Neural crest cell (in vitro differentiated cells): ENCODE measurements at regions not wholly inside any gene's neighbourhood (a gene's known extent, or its start where the extent isn't known, plus 50 kb on each side); places are given as distances from the start of the nearest gene placed in this dataset.

Source experiments
- DNase-seq: peaks from one replicate; pipeline ENCODE4 v3.0.0; 2021; ENCODE audit warnings: low read depth, mixed read lengths, low spot score
- H3K27ac Mint-ChIP-seq: one replicate; pipeline ENCODE4 v1.8.0; 2021; ENCODE audit warnings: mild to moderate bottlenecking, mixed read lengths; ENCODE audit not compliant: unreplicated experiment
- H3K27me3 Mint-ChIP-seq: 2 replicates; pipeline ENCODE4 v1.8.0; 2021; ENCODE audit warnings: low read depth, mild to moderate bottlenecking, mixed read lengths
- H3K36me3 Mint-ChIP-seq: 2 replicates; pipeline ENCODE4 v1.8.0; 2021; ENCODE audit warnings: low read depth, mild to moderate bottlenecking, mixed read lengths
- H3K4me1 Mint-ChIP-seq: 2 replicates; pipeline ENCODE4 v1.8.0; 2021; ENCODE audit warnings: mixed read lengths
- H3K4me3 Mint-ChIP-seq: one replicate; pipeline ENCODE4 v1.8.0; 2021; ENCODE audit warnings: mild to moderate bottlenecking, mixed read lengths
- H3K9me3 Mint-ChIP-seq: 2 replicates; pipeline ENCODE4 v1.8.0; 2021; ENCODE audit warnings: mixed read lengths
- TF ChIP-seq, protein P1 (sequence below): fragments of 200-600 bp; sonication (generic); conservative IDR thresholded peaks from 2 replicates; pipeline ENCODE4 v1.5.0; 2021; ENCODE audit warnings: antibody characterized with exemption, mild to moderate bottlenecking

DNA sequence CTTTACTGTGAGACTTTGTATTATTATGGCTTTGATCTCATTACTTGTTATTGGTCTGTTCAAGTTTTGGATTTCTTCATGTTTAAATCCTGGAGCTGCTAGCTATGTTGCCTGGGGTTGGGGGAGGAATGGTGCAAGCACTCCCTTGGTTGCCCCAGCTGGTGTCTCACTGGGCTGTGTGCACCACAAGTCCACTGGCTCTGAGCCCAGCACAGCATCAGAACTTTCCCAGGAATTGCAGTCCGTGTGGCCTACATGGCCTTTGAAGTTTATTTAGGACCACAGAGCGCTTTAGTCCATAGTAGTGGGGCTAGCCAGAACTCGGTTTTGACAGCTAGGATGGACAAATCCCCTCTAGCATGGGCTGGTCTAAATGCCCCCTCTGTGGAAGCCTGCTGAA is 278.8 kb upstream of the RPS6KA3 start:
- Mint-ChIP-seq H3K36me3 (peaks cover 4% of the 10 kb centered on the region), H3K4me1 (no peaks in the 10 kb centered on the region), H3K4me3 (no peak overlapping the region), H3K27me3 (no peaks in the 10 kb centered on the region), H3K27ac (no peak overlapping the region), H3K9me3 (peaks cover 18% of the 10 kb centered on the region)
- no peak for DNase-seq
- TF ChIP-seq, protein P1, sequence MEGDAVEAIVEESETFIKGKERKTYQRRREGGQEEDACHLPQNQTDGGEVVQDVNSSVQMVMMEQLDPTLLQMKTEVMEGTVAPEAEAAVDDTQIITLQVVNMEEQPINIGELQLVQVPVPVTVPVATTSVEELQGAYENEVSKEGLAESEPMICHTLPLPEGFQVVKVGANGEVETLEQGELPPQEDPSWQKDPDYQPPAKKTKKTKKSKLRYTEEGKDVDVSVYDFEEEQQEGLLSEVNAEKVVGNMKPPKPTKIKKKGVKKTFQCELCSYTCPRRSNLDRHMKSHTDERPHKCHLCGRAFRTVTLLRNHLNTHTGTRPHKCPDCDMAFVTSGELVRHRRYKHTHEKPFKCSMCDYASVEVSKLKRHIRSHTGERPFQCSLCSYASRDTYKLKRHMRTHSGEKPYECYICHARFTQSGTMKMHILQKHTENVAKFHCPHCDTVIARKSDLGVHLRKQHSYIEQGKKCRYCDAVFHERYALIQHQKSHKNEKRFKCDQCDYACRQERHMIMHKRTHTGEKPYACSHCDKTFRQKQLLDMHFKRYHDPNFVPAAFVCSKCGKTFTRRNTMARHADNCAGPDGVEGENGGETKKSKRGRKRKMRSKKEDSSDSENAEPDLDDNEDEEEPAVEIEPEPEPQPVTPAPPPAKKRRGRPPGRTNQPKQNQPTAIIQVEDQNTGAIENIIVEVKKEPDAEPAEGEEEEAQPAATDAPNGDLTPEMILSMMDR, result no peak

DNA sequence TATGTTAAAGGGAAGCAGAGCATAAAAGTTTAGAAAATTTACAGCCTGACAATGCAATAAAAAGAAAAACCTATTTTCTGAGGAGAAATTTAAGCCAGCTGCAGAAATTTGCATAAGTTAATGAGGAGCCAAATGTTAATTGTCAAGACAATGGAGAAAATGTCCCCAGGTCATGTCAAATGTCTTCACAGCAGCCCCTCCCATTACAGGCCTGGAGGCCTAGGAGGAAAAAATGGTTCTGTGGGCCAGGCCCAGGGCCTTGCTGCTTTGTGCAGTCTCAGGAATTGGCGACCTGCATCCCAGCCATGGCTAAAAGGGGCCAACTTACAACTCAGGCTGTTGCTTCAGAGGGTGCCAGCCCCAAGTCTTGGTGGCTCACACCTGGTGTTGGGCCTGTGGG is 275.4 kb upstream of the RPS6KA3 start:
- Mint-ChIP-seq H3K9me3 (peaks cover 18% of the 10 kb centered on the region), H3K27me3 (no peaks in the 10 kb centered on the region), H3K4me3 (no peak overlapping the region), H3K36me3 (peaks cover 4% of the 10 kb centered on the region), H3K4me1 (no peaks in the 10 kb centered on the region), H3K27ac (no peak overlapping the region)
- DNase-seq, result no peak
- TF ChIP-seq, protein P1, result no peak

DNA sequence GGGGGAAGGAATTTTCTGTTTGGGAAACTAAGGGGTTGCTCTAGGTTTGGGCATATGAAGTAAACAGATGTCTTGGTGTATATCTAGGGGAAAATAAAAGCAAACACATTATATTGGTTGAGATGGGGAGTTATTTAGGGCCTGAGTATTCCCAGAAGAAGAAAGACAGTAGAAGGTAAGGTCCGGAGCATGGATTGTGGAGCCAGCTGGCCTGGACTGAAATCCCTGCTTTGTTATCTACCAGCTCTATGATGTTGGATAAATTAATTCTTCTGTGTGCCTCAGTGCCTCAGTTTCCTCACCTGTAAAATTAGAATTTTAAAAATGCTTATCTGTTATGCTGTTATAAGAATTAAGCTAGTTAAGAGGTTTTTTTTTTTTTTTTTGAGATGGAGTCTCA is 272.3 kb upstream of the RPS6KA3 start:
- Mint-ChIP-seq H3K36me3 (peaks cover 4% of the 10 kb centered on the region), H3K27ac (no peak overlapping the region), H3K4me3 (no peak overlapping the region), H3K27me3 (peaks cover 5% of the 10 kb centered on the region), H3K9me3 (peaks cover 15% of the 10 kb centered on the region), H3K4me1 (no peaks in the 10 kb centered on the region)
- no peak for DNase-seq
- TF ChIP-seq, protein P1, result no peak

DNA sequence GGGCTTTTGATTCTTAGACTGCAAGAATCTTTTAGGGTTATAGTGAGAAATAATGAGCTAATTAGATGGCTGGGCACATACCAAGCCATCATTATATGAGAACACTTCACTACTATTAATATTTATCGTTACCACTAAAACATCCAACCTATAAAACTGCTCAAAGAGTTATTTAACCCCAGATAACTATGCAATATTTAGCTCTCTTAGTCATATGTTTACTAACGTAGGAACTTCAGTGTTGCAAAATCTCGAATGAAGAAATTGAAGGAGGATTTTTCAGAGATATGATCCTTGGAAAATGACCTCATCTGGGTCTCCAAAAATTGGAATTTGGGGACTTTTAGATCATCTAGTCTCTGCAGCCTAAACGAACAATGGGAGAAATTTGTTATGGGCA is 265.0 kb upstream of the RPS6KA3 start:
- no peaks in the 10 kb centered on the region for H3K36me3 Mint-ChIP-seq
- no peak for DNase-seq
- peaks cover 22% of the 10 kb centered on the region for H3K27me3 Mint-ChIP-seq
- no peak overlapping the region for H3K27ac Mint-ChIP-seq
- no peak overlapping the region for H3K4me3 Mint-ChIP-seq
- no peaks in the 10 kb centered on the region for H3K9me3 Mint-ChIP-seq
- TF ChIP-seq, protein P1, result no peak
- peaks cover 26% of the 10 kb centered on the region for H3K4me1 Mint-ChIP-seq

DNA sequence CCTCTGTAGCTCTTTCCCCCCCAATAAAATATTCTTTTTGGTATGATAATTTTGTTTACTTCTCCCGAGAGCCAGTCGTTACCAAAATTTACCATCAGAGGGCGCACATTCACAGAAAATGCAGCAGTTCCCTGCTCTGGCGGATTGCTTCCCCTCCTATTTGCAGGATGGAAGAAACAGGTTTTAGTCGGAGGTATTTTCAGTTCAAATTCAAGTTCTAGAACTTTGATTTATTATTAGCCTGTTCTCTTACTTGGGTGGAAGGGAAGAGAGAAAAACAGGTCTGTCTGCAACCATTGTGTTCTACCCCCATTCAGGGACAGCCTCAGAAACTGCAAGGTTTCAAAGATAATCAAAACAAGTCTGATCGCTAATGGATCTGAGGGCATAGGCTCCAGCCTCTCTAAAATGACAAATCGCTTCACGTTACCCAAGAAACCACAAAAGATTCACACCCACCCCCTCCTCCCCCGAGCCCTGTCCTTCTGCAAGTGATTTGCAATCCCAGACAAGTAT is 263.8 kb upstream of the RPS6KA3 start:
- Mint-ChIP-seq H3K36me3 (no peaks in the 10 kb centered on the region), H3K4me1 (peaks cover 26% of the 10 kb centered on the region), H3K9me3 (no peaks in the 10 kb centered on the region), H3K4me3 (peak overlapping the region; percentile 59), H3K27ac (no peak overlapping the region), H3K27me3 (peaks cover 18% of the 10 kb centered on the region)
- DNase-seq, result peak; percentile 79
- TF ChIP-seq, protein P1, result peak; percentile 98

DNA sequence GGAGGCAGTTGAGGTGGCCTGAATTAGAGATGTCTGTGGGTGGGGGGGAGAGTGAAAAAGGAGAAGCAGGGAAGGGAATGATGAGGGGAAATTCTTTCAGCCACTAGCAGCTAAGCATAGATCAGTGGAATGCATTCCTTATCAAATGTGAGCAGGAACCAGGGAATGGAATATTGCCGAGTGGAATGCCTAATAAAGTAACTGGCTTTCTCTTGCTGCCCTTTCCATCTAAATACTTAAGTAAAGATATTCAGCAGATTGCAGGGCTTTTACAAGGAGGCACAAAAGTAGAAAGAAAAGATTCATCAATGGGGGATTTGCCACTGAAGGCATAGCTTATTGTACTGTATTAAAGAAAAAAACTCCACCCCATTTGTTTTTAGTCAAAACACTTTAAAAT is 263.0 kb upstream of the RPS6KA3 start:
- H3K27ac Mint-ChIP-seq, result no peak overlapping the region
- TF ChIP-seq, protein P1, result no peak
- H3K9me3 Mint-ChIP-seq, result no peaks in the 10 kb centered on the region
- no peak for DNase-seq
- no peak overlapping the region for H3K4me3 Mint-ChIP-seq
- peaks cover 18% of the 10 kb centered on the region for H3K27me3 Mint-ChIP-seq
- no peaks in the 10 kb centered on the region for H3K36me3 Mint-ChIP-seq
- H3K4me1 Mint-ChIP-seq, result peaks cover 26% of the 10 kb centered on the region
